K562 (cell line): ENCODE measurements at regions not wholly inside any gene's neighbourhood (a gene's known extent, or its start where the extent isn't known, plus 50 kb on each side); places are given as distances from the start of the nearest gene placed in this dataset.

ENCODE experiments used
- EZH2 ChIP-seq: IDR thresholded peaks from 2 replicates; pipeline ENCODE4 v1.6.1; 2012; ENCODE audit warnings: low read depth, mild to moderate bottlenecking, inconsistent platforms, low read length, borderline replicate concordance
- JUND ChIP-seq, 2 experiments: IDR thresholded peaks; 2 replicates in 1 of 2; 3 replicates in 1 of 2; pipeline ENCODE4 v1.6.1; 2011; ENCODE audit warnings: borderline replicate concordance in 2 of 2, low read depth in 2 of 2, low read length in 2 of 2, improper control_type of control experiment in 1 of 2, missing biosample characterization in 1 of 2, missing genetic modification characterization in 1 of 2, missing genetic modification reagents in 1 of 2
- NR2C1 ChIP-seq, 2 experiments: fragments of 450-650 bp; IDR thresholded peaks; 2 replicates each; pipeline ENCODE4 v1.6.1; 2017; ENCODE audit warnings: mild to moderate bottlenecking in 2 of 2, antibody characterized with exemption in 1 of 2, inconsistent platforms in 1 of 2, missing compliant biosample characterization in 1 of 2, missing genetic modification characterization in 1 of 2
- POLR2A ChIP-seq: fragments of 450-650 bp; conservative IDR thresholded peaks from 2 replicates; pipeline ENCODE4 v1.6.1; 2016
- ZBTB17 ChIP-seq: fragments of 450-650 bp; formaldehyde crosslinking; IDR thresholded peaks from 2 replicates; pipeline ENCODE4 v1.4.0; 2020; ENCODE audit warnings: mild to moderate bottlenecking
- ZFP30 ChIP-seq: fragments of 250-450 bp; sonication (Bioruptor Pico); IDR thresholded peaks from 2 replicates; pipeline ENCODE4 v1.8.0; 2022; ENCODE audit warnings: moderate library complexity, mild to moderate bottlenecking, inconsistent platforms, borderline replicate concordance
- ZNF740 ChIP-seq, 3 experiments: fragments of 200-800 bp in 1 of 3; sonication (Bioruptor generic) in 1 of 3; sonication (generic) in 1 of 3; formaldehyde crosslinking in 1 of 3; IDR thresholded peaks; 2 replicates each; pipeline versions ENCODE4 v1.6.1 to v1.8.0; 2016 to 2022; ENCODE audit warnings: mild to moderate bottlenecking in 2 of 3, missing compliant biosample characterization in 2 of 3, missing genetic modification characterization in 2 of 3, missing genetic modification reagents in 1 of 3
- TF ChIP-seq, protein P1 (sequence below), 3 experiments: IDR thresholded peaks in 2 of 3; conservative IDR thresholded peaks in 1 of 3; 2 replicates each; pipeline ENCODE4 v1.5.1; 2011 to 2012; ENCODE audit warnings: low read length in 3 of 3, mild to moderate bottlenecking in 3 of 3, control low read depth in 2 of 3, improper control_type of control experiment in 1 of 3, inconsistent platforms in 1 of 3, low read depth in 1 of 3, mixed read lengths in 1 of 3, moderate library complexity in 1 of 3; ENCODE audit not compliant: insufficient read depth in 2 of 3
- TF ChIP-seq, protein P2 (sequence below): fragments of 450-650 bp; formaldehyde crosslinking; IDR thresholded peaks from 2 replicates; pipeline ENCODE4 v1.4.0; 2022; ENCODE audit warnings: mild to moderate bottlenecking, moderate library complexity

GRCh38 chr22:49483946-49484345 is 343.7 kb downstream of the BRD1 start:
- TF ChIP-seq EZH2, result no peak
- TF ChIP-seq ZFP30 (CRISPR knock-in tag), result no peak
- TF ChIP-seq POLR2A, result no peak
- TF ChIP-seq, protein P1, sequence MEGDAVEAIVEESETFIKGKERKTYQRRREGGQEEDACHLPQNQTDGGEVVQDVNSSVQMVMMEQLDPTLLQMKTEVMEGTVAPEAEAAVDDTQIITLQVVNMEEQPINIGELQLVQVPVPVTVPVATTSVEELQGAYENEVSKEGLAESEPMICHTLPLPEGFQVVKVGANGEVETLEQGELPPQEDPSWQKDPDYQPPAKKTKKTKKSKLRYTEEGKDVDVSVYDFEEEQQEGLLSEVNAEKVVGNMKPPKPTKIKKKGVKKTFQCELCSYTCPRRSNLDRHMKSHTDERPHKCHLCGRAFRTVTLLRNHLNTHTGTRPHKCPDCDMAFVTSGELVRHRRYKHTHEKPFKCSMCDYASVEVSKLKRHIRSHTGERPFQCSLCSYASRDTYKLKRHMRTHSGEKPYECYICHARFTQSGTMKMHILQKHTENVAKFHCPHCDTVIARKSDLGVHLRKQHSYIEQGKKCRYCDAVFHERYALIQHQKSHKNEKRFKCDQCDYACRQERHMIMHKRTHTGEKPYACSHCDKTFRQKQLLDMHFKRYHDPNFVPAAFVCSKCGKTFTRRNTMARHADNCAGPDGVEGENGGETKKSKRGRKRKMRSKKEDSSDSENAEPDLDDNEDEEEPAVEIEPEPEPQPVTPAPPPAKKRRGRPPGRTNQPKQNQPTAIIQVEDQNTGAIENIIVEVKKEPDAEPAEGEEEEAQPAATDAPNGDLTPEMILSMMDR (IDR thresholded peaks at IDR 0.05 in 2 of 3, conservative IDR thresholded peaks at IDR 0.05 in 1 of 3; ENCODE audit: insufficient read depth in 2 of 3, low read depth in 1 of 3, low read length in 3 of 3), result no peak
- no peak for TF ChIP-seq JUND (IDR thresholded peaks at IDR 0.05; ENCODE audit: borderline replicate concordance, low read depth, low read length)
- no peak for TF ChIP-seq JUND (tag; IDR thresholded peaks at IDR 0.05; ENCODE audit: borderline replicate concordance, low read depth, low read length)
- no peak for TF ChIP-seq ZBTB17
- TF ChIP-seq, protein P2, sequence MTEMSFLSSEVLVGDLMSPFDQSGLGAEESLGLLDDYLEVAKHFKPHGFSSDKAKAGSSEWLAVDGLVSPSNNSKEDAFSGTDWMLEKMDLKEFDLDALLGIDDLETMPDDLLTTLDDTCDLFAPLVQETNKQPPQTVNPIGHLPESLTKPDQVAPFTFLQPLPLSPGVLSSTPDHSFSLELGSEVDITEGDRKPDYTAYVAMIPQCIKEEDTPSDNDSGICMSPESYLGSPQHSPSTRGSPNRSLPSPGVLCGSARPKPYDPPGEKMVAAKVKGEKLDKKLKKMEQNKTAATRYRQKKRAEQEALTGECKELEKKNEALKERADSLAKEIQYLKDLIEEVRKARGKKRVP (CRISPR knock-in tag), result no peak
- TF ChIP-seq NR2C1 (IDR thresholded peaks at IDR 0.05), result no peak
- TF ChIP-seq NR2C1 (tag; IDR thresholded peaks at IDR 0.05), result no peak
- TF ChIP-seq ZNF740 (CRISPR knock-in tag; IDR thresholded peaks at IDR 0.05), result no peak
- TF ChIP-seq ZNF740 (tag; IDR thresholded peaks at IDR 0.05), result no peak
